ENCODE measurements at regions not wholly inside any gene's neighbourhood (a gene's known extent, or its start where the extent isn't known, plus 50 kb on each side); places are given as distances from the start of the nearest gene placed in this dataset.

DNA sequence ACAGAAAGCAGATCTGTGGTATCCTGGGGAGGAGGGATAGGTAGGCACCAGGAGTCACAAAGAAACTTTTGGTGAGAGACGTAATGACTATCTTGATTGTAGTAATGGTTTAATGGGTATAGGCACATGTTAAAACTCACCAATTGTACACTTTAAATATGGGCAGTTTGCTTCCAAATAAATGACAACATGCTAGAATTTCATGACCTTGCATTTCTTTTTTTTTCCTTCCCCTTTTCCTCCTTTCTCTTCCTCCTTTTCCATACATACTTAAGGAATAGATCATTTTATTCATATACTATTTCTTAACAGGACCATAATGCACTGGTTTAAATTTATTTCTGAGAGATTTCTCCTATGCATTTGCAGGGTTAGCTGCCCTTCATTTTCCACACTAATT lies 341.8 kb downstream of the TMEM182 start:
- DNase-seq = no peak

- DNase-seq = no peak
Observed at GRCh38 chr2:103119352-103119751, 357.5 kb downstream of the TMEM182 start.

DNA sequence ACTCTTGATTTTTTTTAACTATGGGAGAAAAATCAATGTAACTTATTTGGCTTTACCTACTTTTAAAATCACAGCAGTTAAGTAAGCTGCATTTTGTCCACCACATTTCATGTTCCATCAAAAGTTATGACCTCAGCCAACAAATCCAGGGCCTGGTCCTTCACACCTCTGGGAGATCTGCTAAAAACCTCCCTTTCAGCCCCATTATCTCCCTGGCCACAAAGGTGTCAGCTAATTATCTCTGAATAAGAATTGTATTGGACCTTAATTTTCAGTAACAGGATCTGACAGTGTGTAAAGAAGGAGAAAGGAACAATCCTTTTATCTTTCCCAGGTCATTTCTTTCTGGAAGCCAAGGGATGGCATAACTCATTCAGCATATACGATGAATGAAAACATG lies 359.3 kb downstream of the TMEM182 start:
- no peak for DNase-seq

DNA sequence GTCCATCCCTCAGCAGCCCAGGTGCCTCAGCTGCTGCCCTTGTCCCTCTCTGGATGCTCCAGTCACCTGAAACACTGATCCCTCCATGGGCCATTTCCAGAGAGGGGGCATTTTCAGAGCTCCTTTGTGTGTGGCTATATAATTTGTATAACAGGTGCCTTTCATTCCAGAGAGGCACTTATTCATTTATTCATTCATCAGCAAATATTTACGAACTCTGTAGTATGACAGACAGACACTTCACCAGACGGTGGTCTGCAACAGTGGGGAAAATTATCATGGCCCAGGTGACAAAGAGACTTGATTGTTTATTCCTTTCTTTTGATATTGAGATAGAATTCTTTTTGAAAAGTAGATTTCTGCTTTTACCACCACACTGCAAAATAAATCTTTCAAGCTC lies 361.7 kb downstream of the TMEM182 start:
- DNase-seq = no peak

DNA sequence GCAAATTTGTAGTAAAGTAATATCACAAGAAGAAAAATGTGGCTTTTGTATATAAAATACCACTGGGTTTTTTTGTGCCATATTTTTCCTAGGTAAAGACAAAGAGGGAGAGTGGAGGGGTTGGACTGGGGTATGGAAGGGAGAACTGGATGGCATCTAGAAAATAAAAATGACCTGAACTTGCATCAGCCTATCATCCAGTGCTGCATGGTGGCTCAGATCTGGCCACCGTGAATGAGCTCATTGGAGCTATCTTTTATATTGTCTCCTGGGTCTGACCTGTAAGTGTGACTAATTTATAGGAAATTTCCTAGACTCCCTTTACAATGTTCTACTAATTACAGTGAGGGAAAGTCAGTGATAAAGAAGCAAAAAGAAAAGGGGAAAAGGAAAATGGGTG lies 369.0 kb downstream of the TMEM182 start:
- DNase-seq = no peak

DNA sequence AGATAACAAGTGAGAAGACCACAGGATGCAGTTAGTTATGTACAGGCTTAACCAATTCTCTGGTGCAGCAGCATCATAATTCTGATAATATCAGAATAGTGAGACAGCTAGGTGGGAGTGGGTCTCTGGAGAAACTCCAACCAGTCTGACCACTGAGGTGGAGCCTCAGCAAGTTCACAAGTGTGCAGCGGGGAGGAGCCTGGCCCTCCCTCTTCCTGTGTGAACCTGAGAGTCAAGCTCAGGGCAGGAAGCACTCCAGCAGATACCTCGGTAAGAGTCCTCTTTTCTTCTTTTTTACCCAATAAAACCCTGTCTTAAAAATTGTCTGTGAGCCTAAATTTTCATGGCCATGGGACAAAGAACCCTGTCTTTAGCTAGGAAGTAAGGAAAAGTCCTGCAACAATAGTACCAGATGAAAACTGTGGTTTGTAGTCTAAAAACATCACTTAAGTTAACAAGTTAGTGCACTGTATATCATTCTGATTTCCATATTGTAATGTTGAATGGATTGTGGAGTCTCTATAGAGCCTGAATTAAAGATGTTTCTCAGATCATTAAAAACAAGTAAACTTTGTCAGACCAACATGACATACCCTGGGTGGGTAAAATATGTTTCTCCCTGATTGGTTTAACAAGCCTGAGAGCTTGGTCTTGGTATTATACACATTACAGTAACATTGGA lies 370.8 kb downstream of the TMEM182 start:
- DNase-seq = no peak

- DNase-seq = no peak
Observed at GRCh38 chr2:103135679-103136078, 373.8 kb downstream of the TMEM182 start.

DNA sequence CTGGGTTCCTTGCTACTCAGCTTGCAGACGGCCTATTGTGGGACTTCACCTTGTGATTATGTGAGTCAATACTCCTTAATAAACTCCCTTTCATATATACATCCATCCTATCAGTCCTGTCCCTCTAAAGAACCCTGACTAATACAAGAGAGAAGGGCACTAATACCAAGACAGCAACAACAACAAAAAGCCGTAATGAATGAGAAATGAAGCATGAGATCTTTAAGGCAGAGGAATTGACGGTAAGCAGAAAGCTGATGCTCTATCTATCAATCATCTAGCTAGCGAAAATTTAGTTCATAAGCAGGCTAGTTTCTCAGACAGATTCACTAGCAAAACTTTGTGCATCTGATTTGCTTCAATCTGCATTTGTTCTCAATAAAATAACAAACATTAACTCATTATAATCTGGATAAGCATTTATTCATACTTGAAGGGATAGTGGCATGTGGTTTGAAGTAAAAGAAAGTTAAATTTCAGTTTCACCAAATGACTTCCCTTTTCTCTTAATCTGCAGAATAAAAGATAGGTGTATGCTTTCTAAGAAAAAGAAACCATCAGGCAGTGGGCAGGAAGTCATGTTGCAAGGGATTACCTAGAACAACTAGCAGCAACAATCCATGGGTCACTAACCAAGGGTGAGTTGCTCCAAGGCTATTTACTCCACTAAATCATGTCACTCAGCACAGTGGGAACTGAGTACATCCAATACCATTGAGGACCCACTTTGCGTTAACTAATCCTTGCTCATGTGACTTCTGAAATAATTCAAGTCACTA lies 376.5 kb downstream of the TMEM182 start:
- DNase-seq = no peak

- DNase-seq = no peak
Observed at GRCh38 chr2:103139628-103140268, 377.9 kb downstream of the TMEM182 start.

- no peak for DNase-seq
Observed at GRCh38 chr2:103144837-103145236, 383.0 kb downstream of the TMEM182 start.

DNA sequence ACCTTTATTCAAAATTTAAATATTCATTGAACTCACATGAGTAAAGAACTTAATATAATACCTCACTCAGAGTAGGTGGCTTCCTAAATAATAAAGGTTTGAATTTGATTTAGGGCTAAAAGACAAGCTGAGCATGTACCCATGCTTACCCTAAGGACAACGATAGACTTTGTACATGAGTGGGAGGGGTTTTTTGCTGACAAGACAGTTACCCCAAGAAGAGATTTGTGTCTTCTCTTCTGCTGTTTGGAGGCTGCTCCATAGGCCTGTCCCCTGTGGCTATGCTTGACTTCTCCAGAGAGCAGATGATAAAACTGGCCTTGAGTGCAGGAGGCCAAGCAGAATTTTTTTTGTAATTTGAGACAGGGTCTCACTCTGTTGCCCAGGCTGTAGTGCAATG lies 383.9 kb downstream of the TMEM182 start:
- no peak for DNase-seq

- no peak for DNase-seq
Observed at GRCh38 chr2:103151046-103151445, 389.2 kb downstream of the TMEM182 start.

- no peak for DNase-seq
Observed at GRCh38 chr2:103152556-103152955, 390.7 kb downstream of the TMEM182 start.

DNA sequence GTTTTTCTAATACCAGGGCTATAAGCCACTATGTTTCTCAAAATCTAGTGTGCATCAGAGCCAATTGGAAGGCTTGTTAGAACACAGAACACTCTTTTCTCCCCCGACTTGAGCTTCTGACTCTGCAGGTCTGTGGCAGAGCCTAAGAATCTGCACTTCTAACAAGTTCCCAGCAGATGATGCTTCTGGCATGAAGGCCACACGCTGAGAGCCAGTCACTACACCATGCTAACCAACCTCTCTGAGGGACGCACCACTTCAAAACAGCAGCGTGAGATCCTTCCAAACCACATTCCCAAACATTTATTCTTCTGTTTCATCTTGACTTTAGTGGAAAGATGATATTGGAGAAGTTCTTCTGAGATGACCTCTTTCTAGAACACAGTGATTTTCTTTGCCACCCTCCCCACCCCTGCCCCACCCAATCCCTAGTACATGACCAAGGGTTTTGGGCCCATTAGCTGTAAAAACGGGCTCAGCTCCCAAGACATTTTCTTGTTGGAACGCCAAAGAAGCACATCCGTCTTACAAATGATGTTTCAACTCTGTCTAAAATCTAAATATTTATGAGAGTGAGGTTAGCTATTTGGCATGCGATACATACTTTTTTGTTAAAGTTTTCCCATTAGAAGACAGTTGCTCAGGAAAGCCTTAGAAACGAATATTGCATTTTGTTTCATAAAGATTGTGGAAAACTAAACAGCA lies 391.9 kb downstream of the TMEM182 start:
- DNase-seq = no peak

DNA sequence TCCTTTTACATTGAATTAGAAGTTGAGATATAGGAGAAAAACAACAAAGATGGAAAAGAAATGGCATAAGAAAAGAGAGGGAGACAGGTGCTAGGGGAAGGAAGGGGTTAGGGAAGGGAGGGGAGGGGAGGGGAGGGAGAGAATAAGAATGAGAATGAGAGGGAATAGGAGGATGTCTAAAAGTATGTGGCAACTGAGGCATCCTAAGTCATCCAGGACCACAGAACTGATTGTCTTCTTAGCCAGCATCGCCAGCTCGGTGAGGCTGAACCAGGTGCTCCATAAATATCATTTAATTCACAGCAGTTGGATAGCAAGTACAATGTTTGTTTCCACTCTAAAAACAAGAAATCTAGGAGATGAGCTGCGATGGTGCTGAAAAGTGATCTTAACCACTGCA lies 393.5 kb downstream of the TMEM182 start:
- DNase-seq = no peak

- no peak for DNase-seq
Observed at GRCh38 chr2:103159018-103159417, 397.2 kb downstream of the TMEM182 start.

GRCh38 chr2:103161456-103162289 lies 399.8 kb downstream of the TMEM182 start:
- peak in 14 of 56 donors; percentile 1 to 66 (median 23) for DNase-seq

DNA sequence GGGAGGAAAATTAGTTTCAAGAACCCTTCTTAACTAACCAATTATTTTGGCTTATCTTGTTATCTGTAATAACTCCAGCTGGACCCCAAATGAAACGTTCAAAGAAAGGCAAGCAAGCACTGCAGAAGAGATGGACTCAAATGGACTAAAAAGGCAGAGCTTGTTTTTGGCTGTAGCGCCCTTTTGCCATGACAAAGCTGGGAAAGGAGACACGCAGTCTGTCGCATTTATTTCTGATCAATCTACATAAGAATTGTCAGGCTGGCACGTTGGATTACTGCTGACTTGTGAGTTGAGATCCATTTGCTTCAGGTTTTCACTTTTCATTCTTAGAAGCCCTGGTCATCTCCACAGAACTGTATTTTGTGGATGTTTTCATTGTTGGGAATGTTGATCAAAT lies 402.9 kb downstream of the TMEM182 start:
- DNase-seq = no peak

- no peak for DNase-seq
Observed at GRCh38 chr2:103165836-103166235, 404.0 kb downstream of the TMEM182 start.

DNA sequence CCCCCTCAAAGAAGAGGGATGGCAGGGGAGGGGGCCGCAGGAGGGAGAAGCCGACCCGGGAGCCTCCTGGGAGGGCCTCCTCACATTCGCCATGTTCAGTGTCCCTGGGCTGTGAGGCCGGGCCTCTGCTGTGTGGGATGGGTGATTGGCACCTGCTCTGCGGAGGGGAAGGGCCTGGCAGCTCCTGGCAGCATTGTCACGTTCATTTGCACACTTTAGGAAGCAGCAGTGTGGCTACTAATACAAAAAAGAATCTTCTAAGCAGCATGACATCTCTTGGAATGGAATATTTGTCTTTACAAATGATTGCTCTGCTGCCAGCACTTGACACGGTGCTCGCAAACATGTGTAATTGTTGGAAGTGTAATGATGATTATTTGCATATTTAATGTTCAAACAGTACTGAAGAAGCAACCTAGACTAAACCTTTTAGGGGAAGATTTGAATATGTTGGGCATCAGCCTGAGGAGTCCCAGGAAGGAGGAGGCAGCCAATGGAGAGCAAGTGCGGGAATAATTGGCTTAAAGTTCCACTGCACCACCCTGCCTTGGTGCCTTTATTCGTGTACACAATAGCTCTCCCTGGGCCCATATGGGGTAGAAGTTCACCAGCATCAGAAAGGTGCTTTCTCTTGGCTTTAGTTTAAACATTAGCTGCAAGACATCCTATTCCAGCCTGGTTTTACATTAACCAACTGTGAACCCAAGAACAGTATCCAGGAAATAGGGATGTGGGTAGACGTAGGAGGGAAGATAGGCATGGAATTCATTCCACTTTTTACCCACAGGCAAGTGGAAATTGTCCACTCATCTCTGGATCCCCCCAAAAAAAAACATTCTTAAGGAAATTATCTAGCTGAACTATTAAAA lies 404.9 kb downstream of the TMEM182 start:
- no peak for DNase-seq
